H1 (cell line): ENCODE measurements at regions not wholly inside any gene's neighbourhood (a gene's known extent, or its start where the extent isn't known, plus 50 kb on each side); places are given as distances from the start of the nearest gene placed in this dataset.

Source experiments
- CTCF ChIA-PET: fragments of 300-600 bp; sonication (Branson Sonifier 250); formaldehyde crosslinking; loops from one replicate; lab custom pipeline; 2021; ENCODE audit not compliant: partially characterized antibody; lab: Charles Lee
- POLR2A ChIA-PET: fragments of 300-600 bp; sonication (Branson Sonifier 250); formaldehyde crosslinking; loops from one replicate; lab custom pipeline; 2021; ENCODE audit warnings: inconsistent platforms; ENCODE audit not compliant: partially characterized antibody; lab: Charles Lee
- DNase-seq, 2 experiments: peaks; one replicate each; pipeline versions ENCODE4 v3.0.0 to v3.0.0-alpha.2; 2010 to 2022; ENCODE audit warnings: low spot score in 2 of 2, low read depth in 1 of 2, mixed read lengths in 1 of 2
- FAIRE-seq: peaks from 2 replicates; lab custom pipeline; 2011; peaks lifted over from hg19 to GRCh38; lab: Jason Lieb, UNC
- H2AFZ ChIP-seq: 2 replicates; pipeline ENCODE4 v1.8.1; 2012; ENCODE audit warnings: low read length, inconsistent platforms
- H2AK5ac ChIP-seq: 2 replicates; pipeline ENCODE4 v1.6.1; 2013; ENCODE audit warnings: low read depth, low read length
- H2BK120ac ChIP-seq: replicated peaks from 2 replicates; pipeline ENCODE3; 2013; ENCODE audit warnings: low read depth, low read length, inconsistent platforms
- H2BK12ac ChIP-seq: 2 replicates; pipeline ENCODE4 v1.6.1; 2013; ENCODE audit warnings: low read depth, low read length
- H2BK15ac ChIP-seq: 2 replicates; pipeline ENCODE4 v1.6.1; 2013; ENCODE audit warnings: low read length
- H2BK20ac ChIP-seq: 2 replicates; pipeline ENCODE4 v1.6.1; 2013; ENCODE audit warnings: low read length
- H2BK5ac ChIP-seq: 2 replicates; pipeline ENCODE4 v1.6.1; 2013; ENCODE audit warnings: low read depth, low read length
- H3K14ac ChIP-seq: 2 replicates; pipeline ENCODE4 v1.6.1; 2013; ENCODE audit warnings: inconsistent platforms; ENCODE audit not compliant: insufficient read length
- H3K18ac ChIP-seq: 2 replicates; pipeline ENCODE4 v1.6.1; 2013; ENCODE audit warnings: low read length; ENCODE audit errors: extremely low read depth
- H3K23ac ChIP-seq: 2 replicates; pipeline ENCODE4 v1.6.1; 2013; ENCODE audit warnings: inconsistent platforms; ENCODE audit not compliant: insufficient read length
- H3K23me2 ChIP-seq: 2 replicates; pipeline ENCODE4 v1.6.1; 2013; ENCODE audit warnings: low read depth, low read length
- H3K27ac ChIP-seq: 2 replicates; pipeline ENCODE4 v1.6.1; 2011; ENCODE audit warnings: low read depth, low read length, inconsistent platforms
- H3K27me3 ChIP-seq, 4 experiments: replicated peaks in 1 of 4; 1 replicate in 1 of 4; 2 replicates in 3 of 4; pipeline versions ENCODE4 v1.6.1 to v1.8.1; 2011 to 2013; ENCODE audit warnings: low read length in 3 of 4, mild to moderate bottlenecking in 3 of 4, inconsistent platforms in 2 of 4, mixed read lengths in 2 of 4, moderate library complexity in 1 of 4; ENCODE audit not compliant: control insufficient read depth in 3 of 4, insufficient read depth in 3 of 4; ENCODE audit errors: extremely low read depth in 1 of 4
- H3K36me3 ChIP-seq, 4 experiments: 2 replicates each; pipeline versions ENCODE4 v1.6.1 to v1.8.1; 2011 to 2013; ENCODE audit warnings: mild to moderate bottlenecking in 4 of 4, low read length in 3 of 4, moderate library complexity in 2 of 4, control low read depth in 1 of 4, inconsistent platforms in 1 of 4; ENCODE audit not compliant: insufficient read depth in 4 of 4, control insufficient read depth in 2 of 4
- H3K4ac ChIP-seq: replicated peaks from 2 replicates; pipeline ENCODE3; 2013; ENCODE audit warnings: low read length, low read depth, mixed read lengths, inconsistent platforms; ENCODE audit not compliant: insufficient read length
- H3K4me1 ChIP-seq, 4 experiments: replicated peaks in 1 of 4; 1 replicate in 1 of 4; 2 replicates in 3 of 4; pipeline versions ENCODE4 v1.6.1 to v1.8.1; 2011 to 2013; ENCODE audit warnings: low read length in 3 of 4, inconsistent platforms in 2 of 4, mixed read lengths in 1 of 4; ENCODE audit not compliant: insufficient read depth in 4 of 4, control insufficient read depth in 3 of 4
- H3K4me2 ChIP-seq, 2 experiments: 2 replicates each; pipeline versions ENCODE4 v1.6.1 to v1.8.1; 2011 to 2013; ENCODE audit warnings: low read depth in 2 of 2, low read length in 2 of 2, control low read depth in 1 of 2, inconsistent platforms in 1 of 2, mild to moderate bottlenecking in 1 of 2; ENCODE audit not compliant: insufficient read depth in 1 of 2
- H3K4me3 ChIP-seq, 4 experiments: fragments of 200-600, 300-600 bp in 1 of 4; sonication (generic), shearing (Covaris generic), sonication (Bioruptor Twin) in 1 of 4; 2 replicates each; pipeline versions ENCODE4 v1.5.1 to v1.8.1; 2011 to 2016; ENCODE audit warnings: low read length in 4 of 4, low read depth in 3 of 4, control low read depth in 2 of 4, inconsistent platforms in 2 of 4, mild to moderate bottlenecking in 2 of 4, mixed read lengths in 1 of 4, moderate library complexity in 1 of 4; ENCODE audit not compliant: insufficient read depth in 2 of 4; ENCODE audit errors: extremely low read depth in 1 of 4
- H3K56ac ChIP-seq: replicated peaks from 2 replicates; pipeline ENCODE3; 2013; ENCODE audit warnings: low read depth, mild to moderate bottlenecking, mixed read lengths, low read length, inconsistent platforms; ENCODE audit not compliant: insufficient read length
- H3K79me1 ChIP-seq: 2 replicates; pipeline ENCODE4 v1.6.1; 2013; ENCODE audit warnings: low read depth, low read length, control low read depth
- H3K79me2 ChIP-seq, 2 experiments: 2 replicates each; pipeline versions ENCODE4 v1.6.1 to v1.8.1; 2012 to 2013; ENCODE audit warnings: low read length in 2 of 2, mild to moderate bottlenecking in 2 of 2, inconsistent platforms in 1 of 2; ENCODE audit not compliant: insufficient read depth in 2 of 2, control insufficient read depth in 1 of 2
- H3K9ac ChIP-seq, 4 experiments: replicated peaks in 1 of 4; 1 replicate in 1 of 4; 2 replicates in 3 of 4; pipeline versions ENCODE4 v1.6.1 to v1.8.1; 2011 to 2013; ENCODE audit warnings: low read depth in 3 of 4, low read length in 3 of 4, control low read depth in 2 of 4, mild to moderate bottlenecking in 2 of 4, moderate library complexity in 2 of 4, inconsistent platforms in 1 of 4; ENCODE audit errors: extremely low read depth in 1 of 4
- H3K9me3 ChIP-seq, 2 experiments: 2 replicates each; pipeline versions ENCODE4 v1.6.1 to v1.8.1; 2012 to 2013; ENCODE audit warnings: mild to moderate bottlenecking in 2 of 2, moderate library complexity in 2 of 2, control low read depth in 1 of 2, inconsistent platforms in 1 of 2, low read depth in 1 of 2, low read length in 1 of 2, mixed read lengths in 1 of 2; ENCODE audit not compliant: insufficient read depth in 2 of 2
- H4K20me1 ChIP-seq, 2 experiments: replicated peaks in 1 of 2; 2 replicates each; pipeline versions ENCODE3 to v1.8.1; 2011 to 2013; ENCODE audit warnings: inconsistent platforms in 2 of 2, low read length in 2 of 2, mild to moderate bottlenecking in 1 of 2; ENCODE audit not compliant: insufficient read depth in 2 of 2, control insufficient read depth in 1 of 2
- H4K5ac ChIP-seq: 2 replicates; pipeline ENCODE4 v1.6.1; 2013; ENCODE audit warnings: low read length, low read depth, mixed read lengths, inconsistent platforms; ENCODE audit not compliant: insufficient read length
- H4K8ac ChIP-seq: 2 replicates; pipeline ENCODE4 v1.8.0; 2013; ENCODE audit warnings: mild to moderate bottlenecking, moderate library complexity, low read length, inconsistent platforms; ENCODE audit not compliant: insufficient read depth; ENCODE audit errors: extremely low read depth
- H4K91ac ChIP-seq: replicated peaks from 2 replicates; pipeline ENCODE3; 2013; ENCODE audit warnings: low read length, mixed read lengths, inconsistent platforms; ENCODE audit not compliant: insufficient read length
- CBX5 ChIP-seq: fragments of 300-800, 300-1000 bp; sonication (generic); IDR thresholded peaks from 2 replicates; pipeline ENCODE4 v1.7.1; 2016; ENCODE audit warnings: antibody characterized with exemption, low read length, low read depth
- PHF8 ChIP-seq: fragments of 200-600 bp; sonication (generic); conservative IDR thresholded peaks from 2 replicates; pipeline ENCODE4 v1.7.1; 2012; ENCODE audit warnings: low read depth, mild to moderate bottlenecking, inconsistent platforms, low read length, moderate library complexity
- RBBP5 ChIP-seq: IDR thresholded peaks from 2 replicates; pipeline ENCODE4 v1.7.1; 2012; ENCODE audit warnings: low read depth, mild to moderate bottlenecking, inconsistent platforms, low read length, moderate library complexity, borderline replicate concordance
- SP1 ChIP-seq: IDR thresholded peaks from 2 replicates; pipeline ENCODE4 v1.6.1; 2011; ENCODE audit warnings: low read depth, low read length
- WGBS, 2 experiments: shearing (Covaris generic) in 1 of 2; methylation state at CpG; one replicate each; pipeline versions ENCODE4 v1.1.6 to v1.1.7; 2013 to 2015; ENCODE audit warnings: low lambda C conversion rate in 2 of 2, mixed read lengths in 2 of 2, inconsistent platforms in 1 of 2, low coverage in 1 of 2, missing lambda C conversion rate in 1 of 2; ENCODE audit not compliant: insufficient replicate concordance in 2 of 2, insufficient coverage in 1 of 2, insufficient read length in 1 of 2; ENCODE audit errors: extremely low coverage in 1 of 2, missing lambda C conversion rate in 1 of 2; 5-methylcytosine and 5-hydroxymethylcytosine counted together

- Histone ChIP-seq H2BK5ac (no peak overlapping the region), H3K4ac (no peak overlapping the region), H2BK15ac (no peak overlapping the region), H3K27me3 (no peaks in the 10 kb centered on the region), H3K23ac (no peak overlapping the region), H2AFZ (no peak overlapping the region), H3K4me1 (no peaks in the 10 kb centered on the region), H4K8ac (no peak overlapping the region), H3K36me3 (no peaks in the 10 kb centered on the region), H3K9ac (no peak overlapping the region), H3K27ac (no peak overlapping the region), H2BK20ac (no peak overlapping the region), H3K9me3 (no peaks in the 10 kb centered on the region), H3K23me2 (no peaks in the 10 kb centered on the region), H3K4me3 (no peak overlapping the region), H3K79me1 (no peaks in the 10 kb centered on the region), H2BK120ac (no peak overlapping the region), H3K56ac (no peak overlapping the region), H3K14ac (no peak overlapping the region), H3K18ac (no peak overlapping the region), H4K91ac (no peak overlapping the region), H2BK12ac (no peak overlapping the region), H4K5ac (no peak overlapping the region), H3K79me2 (no peaks in the 10 kb centered on the region), H3K4me2 (no peak overlapping the region), H2AK5ac (no peak overlapping the region), H4K20me1 (no peaks in the 10 kb centered on the region)
- FAIRE-seq (no peak), DNase-seq (no peak)
- WGBS, 2 experiments, result 100% methylated on average over 1 of the region's 1 CpG; no CpG with 5 or more reads in 1 of the 2 experiments
- POLR2A ChIA-PET, result no interaction called here
- CTCF ChIA-PET, result interaction anchor here (1.0 to 1.9 kb wide), 2 partner anchors 107 to 234 kb away, joined by 3 to 4 read pairs; no protein-coding TSS in a partner anchor
- TF ChIP-seq SP1 (no peak), PHF8 (no peak), CBX5 (no peak), RBBP5 (no peak)
Observed at GRCh38 chr4:138832563-138832962, 183.0 kb upstream of the NOCT start.
